Suprapubic skin (tissue), 3 donors: ENCODE measurements at regions not wholly inside any gene's neighbourhood (a gene's known extent, or its start where the extent isn't known, plus 50 kb on each side); places are given as distances from the start of the nearest gene placed in this dataset.

Experiments
- CTCF ChIP-seq, 2 donors: fragments of 200-600 bp in 1 of 2; fragments of 450-650 bp in 1 of 2; sonication (generic) in 1 of 2; IDR thresholded peaks; one replicate each; pipeline ENCODE4 v1.5.1; 2016 to 2019; ENCODE audit warnings: antibody characterized with exemption in 2 of 2, mild to moderate bottlenecking in 1 of 2, moderate library complexity in 1 of 2
- EP300 ChIP-seq: sonication (generic); formaldehyde crosslinking; IDR thresholded peaks from one replicate; pipeline ENCODE4 v1.6.1; 2017; ENCODE audit warnings: antibody characterized with exemption

GRCh38 chr2:206217166-206217565 is 57.3 kb upstream of the ZDBF2 start:
- no peak for TF ChIP-seq CTCF (IDR thresholded peaks at IDR 0.05)
- TF ChIP-seq EP300: no peak
